ENCODE measurements at regions not wholly inside any gene's neighbourhood (a gene's known extent, or its start where the extent isn't known, plus 50 kb on each side); places are given as distances from the start of the nearest gene placed in this dataset.

DNA sequence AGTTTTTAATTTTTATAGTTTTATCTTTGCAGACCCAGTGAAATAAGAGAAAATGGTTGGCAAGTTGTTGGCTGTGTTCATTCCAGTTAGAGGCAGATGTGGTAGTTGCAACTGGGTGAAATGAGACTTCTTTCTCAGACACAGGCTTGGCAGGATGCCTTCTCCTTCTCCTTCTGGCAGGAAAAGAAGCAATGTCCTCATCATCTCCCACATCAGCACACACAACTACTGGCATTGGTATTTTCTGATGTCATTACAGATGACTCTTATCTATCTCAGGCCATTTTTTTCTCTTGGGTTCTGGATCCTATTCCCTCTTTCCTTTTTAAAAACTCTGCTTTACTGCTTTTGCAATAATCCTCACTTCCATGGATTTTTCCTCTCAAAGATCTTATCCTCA lies 103.3 kb upstream of the EDIL3 start:
- TF ChIP-seq RAD21 (IDR thresholded peaks at IDR 0.05; ENCODE audit: low read depth) = no peak
- TF ChIP-seq, protein P1, sequence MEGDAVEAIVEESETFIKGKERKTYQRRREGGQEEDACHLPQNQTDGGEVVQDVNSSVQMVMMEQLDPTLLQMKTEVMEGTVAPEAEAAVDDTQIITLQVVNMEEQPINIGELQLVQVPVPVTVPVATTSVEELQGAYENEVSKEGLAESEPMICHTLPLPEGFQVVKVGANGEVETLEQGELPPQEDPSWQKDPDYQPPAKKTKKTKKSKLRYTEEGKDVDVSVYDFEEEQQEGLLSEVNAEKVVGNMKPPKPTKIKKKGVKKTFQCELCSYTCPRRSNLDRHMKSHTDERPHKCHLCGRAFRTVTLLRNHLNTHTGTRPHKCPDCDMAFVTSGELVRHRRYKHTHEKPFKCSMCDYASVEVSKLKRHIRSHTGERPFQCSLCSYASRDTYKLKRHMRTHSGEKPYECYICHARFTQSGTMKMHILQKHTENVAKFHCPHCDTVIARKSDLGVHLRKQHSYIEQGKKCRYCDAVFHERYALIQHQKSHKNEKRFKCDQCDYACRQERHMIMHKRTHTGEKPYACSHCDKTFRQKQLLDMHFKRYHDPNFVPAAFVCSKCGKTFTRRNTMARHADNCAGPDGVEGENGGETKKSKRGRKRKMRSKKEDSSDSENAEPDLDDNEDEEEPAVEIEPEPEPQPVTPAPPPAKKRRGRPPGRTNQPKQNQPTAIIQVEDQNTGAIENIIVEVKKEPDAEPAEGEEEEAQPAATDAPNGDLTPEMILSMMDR (IDR thresholded peaks at IDR 0.05 in 2 of 3, conservative IDR thresholded peaks at IDR 0.05 in 1 of 3; ENCODE audit: borderline replicate concordance in 1 of 3, insufficient read depth in 1 of 3, low read depth in 2 of 3, low read length in 2 of 3) = no peak
- no peak for TF ChIP-seq EZH2 (IDR thresholded peaks at IDR 0.05)

All from HCT116 (cell line).